ENCODE measurements at regions not wholly inside any gene's neighbourhood (a gene's known extent, or its start where the extent isn't known, plus 50 kb on each side); places are given as distances from the start of the nearest gene placed in this dataset.
"Not testable (repeated sequence)": the region's sequence is repeated elsewhere in the genome, so short reads cannot be mapped to it uniquely, and the experiment has no call there.

GRCh38 chr14:105863296-105864108 lies 337.1 kb downstream of the TMEM121 start:
- no peak for DNase-seq

- no peak for DNase-seq
Measured at GRCh38 chr14:105864116-105864515, 337.7 kb downstream of the TMEM121 start.

DNA sequence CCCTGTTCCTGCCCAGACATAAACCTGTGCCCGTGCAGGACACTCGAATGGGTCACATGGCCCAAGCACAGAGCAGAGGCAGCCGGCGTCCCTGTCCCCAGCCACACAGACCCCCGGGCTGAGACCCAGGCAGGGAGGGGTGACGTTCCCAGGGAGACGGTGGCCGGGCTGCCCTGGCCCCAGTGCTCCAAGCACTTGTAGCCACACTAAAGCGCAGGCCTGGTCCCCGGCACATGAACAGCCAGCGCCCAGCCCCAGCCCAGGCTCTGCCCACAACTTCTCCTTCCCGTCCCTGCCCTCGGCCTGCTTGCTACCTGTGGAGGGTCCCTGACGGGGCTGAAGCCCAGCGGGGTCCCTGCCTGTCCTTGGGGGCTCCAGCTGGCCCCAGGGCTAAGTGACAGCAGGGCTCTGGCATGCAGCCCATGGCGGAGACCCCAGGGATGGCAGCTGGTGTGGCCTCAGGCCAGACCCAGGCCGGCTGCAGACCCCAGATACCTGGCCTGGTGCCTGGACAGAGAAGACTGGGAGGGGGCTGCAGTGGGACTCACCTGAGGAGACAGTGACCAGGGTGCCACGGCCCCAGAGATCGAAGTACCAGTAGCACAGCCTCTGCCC lies 338.4 kb downstream of the TMEM121 start:
- no peak for DNase-seq

DNA sequence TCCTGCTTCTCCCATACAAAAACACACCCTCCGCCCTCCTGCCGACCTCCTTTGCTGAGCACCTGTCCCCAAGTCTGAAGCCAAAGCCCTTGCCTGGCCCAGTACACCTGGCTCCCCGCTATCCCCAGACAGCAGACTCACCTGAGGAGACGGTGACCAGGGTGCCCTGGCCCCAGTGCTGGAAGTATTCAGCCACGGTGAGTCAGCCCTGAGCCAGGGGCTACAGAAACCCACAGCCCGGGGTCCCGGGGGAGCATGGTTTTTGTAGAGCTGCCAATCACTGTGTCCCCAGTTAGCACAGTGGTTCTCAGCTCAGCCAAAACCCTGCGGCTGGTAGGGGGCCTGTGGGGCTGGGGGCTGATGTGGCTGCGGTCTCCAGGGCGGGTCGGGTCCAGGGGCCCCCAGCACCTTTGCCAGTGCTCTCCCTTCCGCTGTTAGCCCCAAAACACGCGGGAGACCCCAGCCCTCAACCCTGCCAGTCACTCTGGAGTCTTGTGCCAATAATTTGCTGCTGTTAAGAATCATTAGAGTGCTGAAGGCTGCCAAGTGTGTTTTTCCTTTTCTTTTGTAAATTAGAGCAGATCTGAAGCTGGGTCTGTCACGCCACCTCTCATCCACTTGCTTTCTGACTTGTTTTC lies 339.0 kb downstream of the TMEM121 start:
- DNase-seq, result no peak

DNA sequence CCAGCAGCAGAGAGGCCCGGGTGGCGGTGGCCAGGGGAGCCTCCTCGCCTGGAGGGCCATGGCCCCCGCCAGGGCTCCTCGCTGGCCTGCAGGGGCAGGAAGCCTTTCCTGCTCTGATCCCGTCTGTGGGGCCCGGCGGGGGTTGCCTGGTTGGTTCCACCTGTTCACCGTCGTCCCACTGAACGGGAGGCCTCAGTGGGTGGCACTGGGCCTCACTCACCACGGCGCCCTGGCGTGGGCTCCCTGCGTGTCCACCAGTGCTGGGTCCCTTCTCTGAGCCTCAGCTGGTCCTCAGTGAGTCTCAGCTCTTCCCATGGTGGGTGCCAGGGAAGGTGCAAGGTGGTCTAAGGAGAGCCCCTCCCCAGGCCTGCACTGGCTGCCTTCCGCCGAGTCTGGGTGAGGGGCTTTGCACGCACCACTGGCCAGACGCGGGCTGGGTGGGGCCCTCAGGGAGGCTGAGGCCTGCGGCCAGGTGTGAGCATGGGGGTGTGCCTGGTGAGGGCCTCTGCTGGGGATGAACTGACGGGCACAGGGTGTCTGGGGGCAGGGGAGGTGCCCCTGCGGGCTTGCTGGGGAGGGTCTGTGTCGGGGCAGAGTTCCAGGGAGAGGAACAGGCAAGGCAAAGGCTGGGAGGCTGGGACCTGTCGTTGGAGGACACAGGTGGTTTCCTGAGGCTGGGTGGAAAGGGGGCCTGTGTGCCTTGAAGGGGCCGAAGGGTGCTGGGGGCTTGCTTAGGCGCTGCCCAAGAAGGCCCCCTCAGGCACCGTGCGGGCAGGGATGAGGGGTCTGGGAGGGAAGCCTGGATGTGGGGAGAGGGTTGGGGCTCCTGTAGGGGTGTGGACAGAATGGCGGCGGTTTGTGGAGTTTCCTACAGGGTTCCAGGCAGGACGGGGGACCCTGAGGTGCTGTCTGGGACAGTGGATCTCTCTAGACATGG lies 339.8 kb downstream of the TMEM121 start:
- no peak for DNase-seq

- DNase-seq, result no peak
Measured at GRCh38 chr14:105866841-105867321, 340.5 kb downstream of the TMEM121 start.

DNA sequence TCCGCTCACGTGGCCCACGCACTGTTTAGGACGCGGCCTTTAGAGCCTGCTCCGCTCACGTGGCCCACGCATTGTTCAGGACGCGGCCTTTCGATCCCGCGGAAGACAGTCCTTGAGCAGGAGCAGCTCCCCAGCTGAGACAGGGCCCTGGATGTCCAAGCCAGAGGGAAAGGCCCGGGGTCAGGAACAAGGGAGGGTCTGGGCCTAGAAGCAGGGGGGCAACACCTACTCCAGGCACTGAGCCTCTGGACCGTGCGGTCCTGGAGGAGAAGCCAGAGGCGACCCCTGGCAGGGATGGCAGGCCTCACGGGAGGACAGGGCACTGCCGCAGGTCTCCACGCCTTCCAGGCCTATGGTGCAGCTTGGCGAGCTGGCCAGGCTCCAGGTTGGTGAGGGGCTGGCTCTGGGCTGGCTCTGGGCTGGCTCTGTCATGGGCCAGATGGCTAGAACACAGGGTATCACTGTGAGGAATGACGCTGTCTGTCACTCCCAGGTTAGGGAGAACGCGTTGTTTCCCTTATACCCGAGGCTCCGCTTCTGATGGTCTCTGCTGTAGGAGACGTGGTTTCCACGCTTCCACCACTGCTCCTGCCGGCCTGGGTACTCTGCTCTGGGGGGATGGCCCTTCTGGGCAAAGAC lies 341.7 kb downstream of the TMEM121 start:
- DNase-seq, result no peak

DNA sequence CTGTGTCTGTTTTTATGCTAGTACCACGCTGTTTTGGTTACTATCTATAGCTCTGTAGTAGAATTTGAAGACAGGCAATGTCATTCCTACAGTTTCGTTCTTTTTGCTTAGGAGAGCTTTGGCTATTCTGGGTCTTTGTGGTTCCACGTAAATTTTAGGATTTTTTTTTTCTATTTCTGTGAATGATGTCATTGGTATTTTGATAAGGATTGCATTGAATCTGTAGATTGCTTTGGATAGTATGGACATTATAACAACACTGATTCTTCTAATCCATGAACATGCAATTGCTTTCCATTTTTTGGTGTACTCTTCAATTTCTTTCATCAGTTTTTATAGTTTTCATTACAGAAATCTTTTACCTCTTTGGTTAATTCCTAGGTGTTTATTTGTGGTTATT lies 345.2 kb downstream of the TMEM121 start:
- no peak for DNase-seq

DNA sequence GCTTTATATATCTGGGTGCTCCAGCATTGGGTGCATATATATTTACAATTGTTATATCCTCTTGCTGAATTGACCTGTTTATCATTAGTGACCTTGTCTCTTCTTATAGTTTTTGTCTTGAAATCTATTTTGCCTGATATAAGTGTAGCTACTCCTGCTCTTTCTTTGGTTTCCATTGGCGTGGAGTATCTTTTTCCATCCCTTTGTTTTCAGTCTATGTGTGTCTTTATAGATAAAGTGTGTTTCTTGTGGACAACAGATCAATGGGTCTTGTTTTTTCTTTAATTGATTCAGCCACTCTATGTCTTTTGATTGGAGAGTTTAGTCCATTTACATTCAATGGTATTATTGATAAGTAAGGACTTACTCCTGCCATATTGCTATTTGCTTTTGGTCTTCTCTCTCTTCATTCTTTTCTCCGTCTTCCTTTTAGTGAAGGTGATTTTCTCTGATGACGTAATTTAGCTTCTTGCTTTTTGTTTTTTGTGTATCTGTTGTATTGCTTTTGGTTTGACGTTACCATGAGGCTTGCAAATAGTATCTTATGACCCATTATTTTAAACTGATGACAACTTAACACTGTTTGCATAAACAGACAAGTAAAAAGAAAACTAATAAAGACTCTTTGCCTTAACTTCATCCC lies 347.6 kb downstream of the TMEM121 start:
- DNase-seq, result no peak

DNA sequence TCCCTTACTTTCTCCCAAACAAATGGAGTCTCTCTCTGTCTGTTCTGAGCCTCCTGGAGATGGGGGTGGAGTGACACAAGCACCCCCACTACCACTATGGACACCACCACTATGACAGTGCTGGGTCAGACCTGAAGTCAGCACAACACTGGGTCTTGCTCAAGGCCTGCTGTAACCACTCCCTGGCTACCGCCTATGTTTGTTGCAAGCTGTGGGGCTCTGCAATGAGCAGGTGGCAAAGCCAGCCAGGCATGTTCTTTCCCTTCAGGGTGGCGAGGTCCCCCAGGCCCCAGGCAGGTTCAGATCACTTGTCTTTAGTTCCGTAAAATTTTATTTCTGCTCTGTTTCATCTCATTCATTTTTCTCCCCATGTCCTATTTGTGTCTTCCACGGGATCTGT lies 349.8 kb downstream of the TMEM121 start:
- no peak for DNase-seq

DNA sequence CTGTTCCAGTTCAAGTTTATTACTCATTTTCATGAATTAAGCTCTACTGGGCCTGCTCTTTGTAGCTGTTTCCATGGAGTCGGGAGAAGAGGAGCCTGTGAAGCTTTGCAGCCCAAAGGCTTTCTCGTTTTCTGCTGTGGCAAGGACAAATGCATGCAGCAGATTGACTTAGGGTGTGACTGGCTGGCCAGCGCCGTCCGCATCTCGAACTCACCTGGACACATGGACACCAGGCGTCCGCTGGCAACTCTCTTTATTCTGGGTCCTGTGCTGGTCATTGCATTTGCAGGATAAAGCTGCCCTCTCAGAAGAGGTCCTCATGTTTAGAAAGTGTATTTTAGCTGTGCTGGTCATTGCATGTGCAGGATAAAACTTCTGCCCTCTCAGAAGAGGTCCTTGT lies 350.4 kb downstream of the TMEM121 start:
- no peak for DNase-seq

DNA sequence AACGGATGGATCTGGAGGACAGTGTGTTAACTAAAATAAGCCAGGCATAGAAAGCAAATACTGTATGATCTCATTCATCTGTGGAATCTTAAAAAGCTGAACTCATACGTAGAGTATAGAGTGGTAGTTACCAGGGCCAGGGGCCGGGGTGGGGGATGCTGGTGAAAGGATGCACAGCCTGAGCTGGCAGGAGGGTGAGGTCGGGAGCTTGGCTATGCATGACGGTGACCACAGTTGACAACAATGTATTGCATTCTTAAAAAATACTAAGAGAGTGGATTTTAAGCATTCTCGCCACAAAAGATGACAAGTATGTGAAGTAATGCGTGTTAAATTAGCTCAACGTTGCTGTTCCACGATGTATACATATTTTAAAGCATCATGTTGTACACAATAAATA lies 351.3 kb downstream of the TMEM121 start:
- no peak for DNase-seq

DNA sequence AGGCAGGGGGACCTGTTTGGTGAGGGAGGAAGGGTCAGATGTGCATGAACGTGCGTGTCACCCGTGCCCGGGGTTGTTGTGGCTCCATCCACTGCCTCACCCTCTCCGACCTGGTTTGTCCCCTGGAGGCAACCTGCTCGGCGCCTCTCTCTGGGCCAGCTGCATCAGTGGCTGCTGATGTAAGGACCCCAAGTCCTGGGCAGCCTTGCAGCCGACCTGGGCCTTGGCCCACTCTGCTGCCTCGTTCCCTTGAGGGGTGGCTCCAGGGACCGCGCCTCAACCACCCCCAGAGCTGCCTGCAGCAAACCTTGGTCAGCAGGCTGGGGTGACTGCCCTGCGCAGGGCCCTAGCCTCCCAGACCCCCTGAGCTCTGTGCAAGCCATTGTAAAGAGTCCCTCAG lies 351.7 kb downstream of the TMEM121 start:
- DNase-seq, result no peak

GRCh38 chr14:105878554-105878953 lies 352.2 kb downstream of the TMEM121 start:
- no peak for DNase-seq

GRCh38 chr14:105879503-105879866 lies 353.1 kb downstream of the TMEM121 start:
- no peak for DNase-seq

DNA sequence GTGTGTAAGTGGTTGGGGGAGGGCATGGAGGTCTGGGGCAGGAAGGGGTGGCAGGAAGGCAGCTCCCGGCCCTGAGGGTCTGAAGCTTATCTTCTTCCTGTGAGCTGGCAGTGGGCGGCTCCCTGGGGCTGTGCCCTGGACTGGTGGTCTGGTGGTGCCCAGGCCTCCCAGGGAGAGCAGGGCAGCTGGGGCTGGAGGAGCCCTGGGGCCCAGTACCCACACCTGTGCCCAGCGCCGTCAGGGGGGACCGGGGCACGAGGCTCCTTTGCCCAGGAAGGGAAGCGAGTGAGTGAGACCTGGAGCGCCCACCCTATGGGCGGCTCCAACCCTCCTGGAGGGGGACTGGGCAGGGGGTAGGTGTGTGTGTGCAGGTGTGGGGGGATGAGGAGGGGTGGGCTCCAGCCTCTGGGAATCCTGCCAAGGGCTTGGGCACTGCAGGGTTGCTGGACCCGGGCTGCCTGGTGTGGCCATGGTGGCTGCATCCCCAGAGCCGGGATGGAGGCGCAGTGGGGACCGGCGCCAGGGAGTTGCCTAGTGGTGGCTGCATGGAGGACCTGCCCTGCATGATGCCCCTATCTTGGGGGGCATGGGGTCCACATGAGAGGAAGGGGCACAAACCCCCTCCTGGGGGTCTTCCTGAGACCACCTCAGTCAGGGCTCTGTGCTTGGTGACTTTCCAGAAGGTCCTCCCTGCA lies 353.6 kb downstream of the TMEM121 start:
- no peak for DNase-seq

DNA sequence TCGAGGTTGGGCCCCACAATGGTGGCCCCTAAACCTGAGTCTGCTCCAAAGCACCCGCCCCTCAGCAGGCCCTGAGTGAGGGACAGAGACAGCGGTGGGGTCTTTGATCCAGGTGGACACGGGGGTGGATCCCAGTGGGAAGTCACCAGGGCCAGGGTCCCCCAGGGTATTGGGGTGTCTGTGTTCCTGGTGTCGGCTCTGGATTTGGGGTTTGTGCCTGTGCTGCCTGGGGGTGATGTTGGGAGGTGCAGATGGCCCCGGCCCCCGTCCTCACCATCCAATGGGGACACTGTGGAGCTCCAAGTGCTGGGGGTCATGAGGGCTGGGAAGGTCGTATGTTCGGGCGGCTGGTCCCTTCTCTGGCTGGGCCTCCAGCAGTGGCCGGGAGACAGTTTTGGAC lies 354.2 kb downstream of the TMEM121 start:
- DNase-seq, result no peak

DNA sequence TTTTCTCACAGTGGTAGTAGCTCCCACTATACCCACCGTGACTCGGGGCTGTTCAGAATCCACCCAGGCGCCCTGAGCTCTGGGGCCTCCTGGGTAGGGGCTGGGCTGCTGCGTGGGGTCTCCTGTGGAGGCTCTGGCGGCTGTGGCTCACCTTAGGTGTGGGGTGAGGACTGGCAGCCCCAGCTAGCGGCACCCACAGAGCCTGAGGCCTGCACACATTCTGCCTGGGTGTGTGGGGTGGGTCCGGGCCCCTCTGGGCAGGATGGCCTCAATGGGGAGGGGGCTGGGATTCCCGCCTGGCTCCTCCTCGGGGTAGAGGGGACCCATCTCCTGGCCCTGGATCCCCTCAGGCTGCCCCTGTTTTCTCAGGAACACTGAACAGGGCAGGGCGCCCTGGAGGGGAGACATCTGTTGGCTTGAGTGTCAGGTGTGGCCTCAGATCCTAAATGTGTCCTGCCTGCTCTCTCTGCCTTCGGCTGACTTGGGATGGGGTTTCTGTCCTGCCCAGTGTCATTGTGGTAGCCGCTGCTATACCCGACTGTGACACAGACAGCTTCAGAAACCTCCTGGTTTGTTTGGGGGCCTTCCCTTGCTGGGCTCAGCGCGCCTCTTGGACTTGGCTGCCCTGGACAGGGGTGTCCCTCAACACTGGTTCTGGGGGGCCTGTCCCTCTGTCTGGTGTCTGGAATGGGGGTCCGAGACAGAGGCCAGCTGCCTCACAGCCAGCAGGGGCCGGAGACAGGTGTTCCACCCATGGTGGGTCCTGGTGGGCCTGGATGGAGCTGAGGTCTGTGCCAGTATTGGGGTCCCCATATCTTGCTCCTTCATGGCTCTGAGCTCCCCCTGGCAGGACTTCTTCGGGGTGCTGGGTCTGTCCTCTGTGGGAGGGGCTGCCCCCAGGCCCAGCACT lies 354.9 kb downstream of the TMEM121 start:
- DNase-seq, result no peak

DNA sequence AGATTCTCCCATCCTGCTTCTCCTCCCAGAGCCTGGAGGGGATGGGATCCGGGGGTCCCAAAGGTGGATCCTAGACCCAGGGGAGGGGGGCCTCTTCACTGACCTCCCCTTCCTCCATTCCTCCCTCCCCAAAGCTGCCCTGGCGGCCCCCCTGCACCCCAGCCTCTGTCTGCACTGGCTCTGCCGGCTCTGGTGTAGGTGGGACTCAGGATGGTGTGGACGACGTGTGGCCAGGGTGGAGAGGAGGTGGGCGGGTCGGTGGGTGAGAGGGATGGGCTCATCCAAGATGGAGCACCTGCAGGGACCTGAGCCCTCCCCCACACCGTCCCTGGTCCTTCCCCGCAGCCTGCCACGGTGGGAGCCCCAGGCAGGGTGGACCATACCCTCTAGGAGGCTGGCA lies 355.6 kb downstream of the TMEM121 start:
- DNase-seq, result not testable (repeated sequence)

DNA sequence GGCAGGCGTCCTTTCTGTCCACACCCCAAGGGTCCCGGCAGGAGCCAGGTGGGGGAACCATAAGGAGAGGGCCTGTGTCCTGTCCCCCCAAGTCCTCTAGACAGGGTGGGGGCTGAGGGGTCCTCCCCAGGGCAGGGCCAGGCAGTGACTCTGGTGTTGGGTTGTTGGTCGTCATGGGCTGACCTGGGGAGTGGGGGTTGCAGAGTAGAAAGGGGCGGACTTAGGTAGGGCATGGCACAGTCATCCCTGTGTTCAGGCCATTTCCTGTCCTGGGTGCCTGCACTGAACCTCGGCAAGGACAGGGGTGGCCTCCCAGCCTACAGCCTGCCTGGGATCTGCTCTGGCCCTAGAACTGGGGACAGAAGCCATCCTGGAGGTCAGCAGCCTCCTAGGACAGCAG lies 356.2 kb downstream of the TMEM121 start:
- DNase-seq, result no peak
